ENCODE measurements at regions not wholly inside any gene's neighbourhood (a gene's known extent, or its start where the extent isn't known, plus 50 kb on each side); places are given as distances from the start of the nearest gene placed in this dataset.

DNA sequence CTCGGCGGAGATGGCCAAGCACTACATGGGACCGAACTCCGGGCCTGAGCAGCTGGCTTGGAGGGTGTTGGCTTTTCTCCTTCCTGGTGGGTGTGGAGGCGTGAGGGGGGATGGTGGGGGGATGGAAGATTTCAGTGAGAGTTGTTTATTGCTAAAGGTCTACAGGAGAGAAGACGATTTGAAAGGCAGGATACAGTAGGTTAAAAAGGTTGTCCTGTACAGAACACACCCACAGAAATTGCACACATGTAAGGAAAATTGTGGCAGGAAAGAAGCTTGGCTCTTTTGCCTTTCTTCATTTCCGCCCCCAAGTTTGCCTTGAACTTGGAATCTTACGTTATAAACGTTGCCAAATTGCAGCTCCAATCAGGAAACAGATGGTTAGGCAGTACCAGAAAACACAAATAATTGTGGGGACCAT lies 74.1 kb upstream of the STOX2 start:
- no peak for TF ChIP-seq KAT7 (CRISPR knock-in tag; IDR thresholded peaks at IDR 0.05; ENCODE audit: borderline replicate concordance)
- TF ChIP-seq CBFA2T3 (IDR thresholded peaks at IDR 0.05): no peak
